ENCODE measurements at regions not wholly inside any gene's neighbourhood (a gene's known extent, or its start where the extent isn't known, plus 50 kb on each side); places are given as distances from the start of the nearest gene placed in this dataset.

DNA sequence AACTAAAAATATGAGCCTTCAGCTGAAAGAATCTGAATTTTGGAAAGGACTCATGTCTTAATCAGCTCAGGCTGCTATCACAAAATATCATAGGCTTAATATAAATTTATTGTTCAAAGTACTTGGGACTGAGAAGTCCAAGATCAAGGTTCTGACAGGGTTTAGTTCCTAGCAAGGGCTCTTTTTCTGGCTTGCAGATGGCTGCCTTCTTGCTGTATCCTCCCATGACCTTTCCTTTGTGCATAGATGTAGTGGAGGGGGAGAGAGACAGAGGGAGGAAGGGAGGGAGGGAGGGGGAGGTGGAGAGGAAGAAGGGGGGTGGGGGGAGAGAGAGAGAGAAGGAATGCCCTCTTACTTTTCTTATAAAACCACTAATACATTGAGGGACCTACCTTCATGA is 306.8 kb upstream of the DDI1 start:
- Mint-ChIP-seq H3K4me3 (no peak overlapping the region), H3K36me3 (no peaks in the 10 kb centered on the region), H3K27ac (no peak overlapping the region), H3K4me1 (peaks cover 0 to 9% of the 10 kb centered on the region in 2 donors), H3K9me3 (peaks cover 2 to 4% of the 10 kb centered on the region in 2 donors), H3K27me3 (ENCODE audit: low read depth in 2 of 2) (peaks cover 0 to 4% of the 10 kb centered on the region in 2 donors)
- intact Hi-C loops (cut with micrococcal nuclease), result no loop called here
- TF ChIP-seq, protein P1, sequence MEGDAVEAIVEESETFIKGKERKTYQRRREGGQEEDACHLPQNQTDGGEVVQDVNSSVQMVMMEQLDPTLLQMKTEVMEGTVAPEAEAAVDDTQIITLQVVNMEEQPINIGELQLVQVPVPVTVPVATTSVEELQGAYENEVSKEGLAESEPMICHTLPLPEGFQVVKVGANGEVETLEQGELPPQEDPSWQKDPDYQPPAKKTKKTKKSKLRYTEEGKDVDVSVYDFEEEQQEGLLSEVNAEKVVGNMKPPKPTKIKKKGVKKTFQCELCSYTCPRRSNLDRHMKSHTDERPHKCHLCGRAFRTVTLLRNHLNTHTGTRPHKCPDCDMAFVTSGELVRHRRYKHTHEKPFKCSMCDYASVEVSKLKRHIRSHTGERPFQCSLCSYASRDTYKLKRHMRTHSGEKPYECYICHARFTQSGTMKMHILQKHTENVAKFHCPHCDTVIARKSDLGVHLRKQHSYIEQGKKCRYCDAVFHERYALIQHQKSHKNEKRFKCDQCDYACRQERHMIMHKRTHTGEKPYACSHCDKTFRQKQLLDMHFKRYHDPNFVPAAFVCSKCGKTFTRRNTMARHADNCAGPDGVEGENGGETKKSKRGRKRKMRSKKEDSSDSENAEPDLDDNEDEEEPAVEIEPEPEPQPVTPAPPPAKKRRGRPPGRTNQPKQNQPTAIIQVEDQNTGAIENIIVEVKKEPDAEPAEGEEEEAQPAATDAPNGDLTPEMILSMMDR (IDR thresholded peaks at IDR 0.05), result no peak
- H3K36me3 ChIP-seq (ENCODE audit: control insufficient read depth, insufficient read depth, low read length), result no peaks in the 10 kb centered on the region
- peaks cover 1% of the 10 kb centered on the region for H3K4me1 ChIP-seq (ENCODE audit: control insufficient read depth, insufficient read depth, low read length)
- no peak for ATAC-seq
- H3K4me3 ChIP-seq (ENCODE audit: low read length), result no peak overlapping the region
- no peak for DNase-seq
- no peaks in the 10 kb centered on the region for H3K9me3 ChIP-seq (ENCODE audit: control insufficient read depth, insufficient read depth, low read length)
- H3K27ac ChIP-seq (ENCODE audit: low read length), result no peak overlapping the region
- no peaks in the 10 kb centered on the region for H3K27me3 ChIP-seq (ENCODE audit: control insufficient read depth, insufficient read depth, low read length)

DNA sequence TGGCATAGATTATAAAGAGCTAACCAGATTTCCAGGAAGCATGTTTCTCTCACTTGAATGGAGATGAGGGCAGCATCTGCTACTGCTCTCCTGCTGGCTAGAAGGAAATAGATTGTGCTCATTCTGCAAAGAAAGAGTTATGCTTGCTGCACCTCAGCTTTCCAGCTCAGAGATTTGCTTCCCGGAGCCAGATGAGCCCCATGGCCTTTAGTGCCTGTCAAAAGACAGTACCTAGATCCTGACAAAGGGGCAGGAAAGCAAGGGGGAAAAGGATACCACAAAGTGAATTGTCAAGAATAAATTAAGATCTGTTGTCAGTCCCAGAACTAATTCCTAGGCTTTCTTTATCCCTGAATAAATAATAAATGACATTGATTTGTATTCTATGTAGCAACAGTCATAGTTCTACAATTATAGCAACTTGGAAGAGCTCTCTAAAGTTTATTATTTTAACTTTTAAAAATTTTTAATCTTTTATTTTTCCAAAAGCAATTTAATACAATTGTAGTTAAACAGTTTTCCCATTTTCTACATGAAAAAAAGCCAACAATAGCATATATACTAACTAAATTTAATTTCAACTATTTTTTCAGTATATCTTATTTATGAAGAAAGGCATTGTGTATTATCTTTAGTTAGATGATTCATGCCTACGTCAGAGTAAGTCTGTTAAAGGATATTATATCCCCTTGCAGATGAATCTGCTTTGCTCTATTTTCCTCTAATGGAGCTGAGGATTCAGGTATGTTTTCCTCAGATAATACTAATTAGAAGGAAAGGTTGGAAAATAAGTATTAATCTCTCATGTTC is 306.1 kb upstream of the DDI1 start:
- Mint-ChIP-seq H3K4me1 (peaks cover 3 to 14% of the 10 kb centered on the region in 2 donors), H3K4me3 (no peak overlapping the region), H3K9me3 (peaks cover 2 to 4% of the 10 kb centered on the region in 2 donors), H3K27me3 (ENCODE audit: low read depth in 2 of 2) (peaks cover 0 to 4% of the 10 kb centered on the region in 2 donors), H3K36me3 (no peaks in the 10 kb centered on the region), H3K27ac (no peak overlapping the region)
- DNase-seq (no peak), ATAC-seq (no peak)
- H3K4me1 ChIP-seq (ENCODE audit: control insufficient read depth, insufficient read depth, low read length), result peaks cover 2% of the 10 kb centered on the region
- TF ChIP-seq, protein P1 (IDR thresholded peaks at IDR 0.05), result no peak
- intact Hi-C loops (cut with micrococcal nuclease), result no loop called here
- WGBS (ENCODE audit: insufficient coverage), result 52% methylated on average over 1 of the region's 2 CpGs
- H3K9me3 ChIP-seq (ENCODE audit: control insufficient read depth, insufficient read depth, low read length), result no peaks in the 10 kb centered on the region
- H3K27me3 ChIP-seq (ENCODE audit: control insufficient read depth, insufficient read depth, low read length), result no peaks in the 10 kb centered on the region
- H3K4me3 ChIP-seq (ENCODE audit: low read length), result no peak overlapping the region
- H3K27ac ChIP-seq (ENCODE audit: low read length), result no peak overlapping the region
- H3K36me3 ChIP-seq (ENCODE audit: control insufficient read depth, insufficient read depth, low read length), result no peaks in the 10 kb centered on the region

DNA sequence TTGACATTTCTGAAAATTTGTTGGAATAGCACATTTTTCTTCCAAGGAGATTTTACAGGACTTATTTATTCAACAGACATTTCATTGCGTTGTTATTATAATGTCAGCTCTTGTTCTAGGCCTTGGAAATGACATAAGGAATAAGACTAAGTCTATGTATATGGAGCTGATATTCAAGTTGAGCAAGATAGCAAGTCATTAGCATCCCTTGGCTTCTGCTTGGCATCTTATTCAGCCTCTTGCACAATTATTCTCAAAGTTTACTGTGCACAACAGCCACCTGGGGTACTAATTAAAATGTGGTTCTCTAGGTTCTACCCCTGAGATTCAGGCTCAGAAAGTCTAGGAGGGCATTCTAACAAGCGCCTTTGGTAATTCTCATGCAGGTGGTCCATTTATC is 304.8 kb upstream of the DDI1 start:
- Histone ChIP-seq H3K9me3 (ENCODE audit: control insufficient read depth, insufficient read depth, low read length) (no peaks in the 10 kb centered on the region), H3K27ac (ENCODE audit: low read length) (no peak overlapping the region), H3K4me1 (ENCODE audit: control insufficient read depth, insufficient read depth, low read length) (peaks cover 2% of the 10 kb centered on the region), H3K27me3 (ENCODE audit: control insufficient read depth, insufficient read depth, low read length) (no peaks in the 10 kb centered on the region), H3K4me3 (ENCODE audit: low read length) (no peak overlapping the region), H3K36me3 (ENCODE audit: control insufficient read depth, insufficient read depth, low read length) (no peaks in the 10 kb centered on the region)
- Mint-ChIP-seq H3K27me3 (ENCODE audit: low read depth in 2 of 2) (peaks cover 0 to 4% of the 10 kb centered on the region in 2 donors), H3K4me1 (peaks cover 15 to 26% of the 10 kb centered on the region in 2 donors), H3K36me3 (no peaks in the 10 kb centered on the region), H3K4me3 (no peak overlapping the region), H3K9me3 (peaks cover 0 to 4% of the 10 kb centered on the region in 2 donors), H3K27ac (no peak overlapping the region)
- intact Hi-C loops (cut with micrococcal nuclease), result no loop called here
- TF ChIP-seq, protein P1 (IDR thresholded peaks at IDR 0.05), result no peak
- ATAC-seq (no peak), DNase-seq (no peak)
- 95% methylated on average over 1 of the region's 2 CpGs for WGBS (ENCODE audit: insufficient coverage)

DNA sequence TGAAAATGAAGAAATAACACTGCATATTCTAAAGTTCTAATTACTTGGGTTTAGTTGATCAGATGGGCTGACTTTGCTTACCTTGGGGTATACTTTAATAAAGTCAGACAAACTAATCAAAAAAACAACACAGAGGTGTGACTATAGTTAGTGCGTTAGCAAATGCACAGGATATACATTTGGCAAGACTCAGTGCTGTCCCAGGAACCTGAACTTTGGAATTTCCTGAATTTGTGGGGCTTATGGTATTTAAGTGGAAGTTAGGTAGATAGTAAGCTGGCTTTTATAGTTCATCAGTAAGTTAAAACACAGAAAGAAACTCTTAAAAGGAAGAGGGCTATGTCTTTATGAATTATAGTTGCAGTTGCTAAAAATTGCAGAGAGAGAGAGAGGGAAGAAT is 302.6 kb upstream of the DDI1 start:
- intact Hi-C loops (cut with micrococcal nuclease), result no loop called here
- H3K27me3 Mint-ChIP-seq (ENCODE audit: low read depth in 2 of 2), result no peaks in the 10 kb centered on the region
- TF ChIP-seq, protein P1 (IDR thresholded peaks at IDR 0.05), result no peak
- ATAC-seq, result no peak
- WGBS (ENCODE audit: insufficient coverage), result 100% methylated on average over 1 of the region's 1 CpG
- H3K4me1 Mint-ChIP-seq, result peaks cover 22 to 34% of the 10 kb centered on the region in 2 donors
- Histone ChIP-seq H3K4me1 (ENCODE audit: control insufficient read depth, insufficient read depth, low read length) (peaks cover 2% of the 10 kb centered on the region), H3K4me3 (ENCODE audit: low read length) (no peak overlapping the region), H3K27ac (ENCODE audit: low read length) (no peak overlapping the region), H3K9me3 (ENCODE audit: control insufficient read depth, insufficient read depth, low read length) (no peaks in the 10 kb centered on the region), H3K36me3 (ENCODE audit: control insufficient read depth, insufficient read depth, low read length) (no peaks in the 10 kb centered on the region), H3K27me3 (ENCODE audit: control insufficient read depth, insufficient read depth, low read length) (no peaks in the 10 kb centered on the region)
- H3K4me3 Mint-ChIP-seq, result peak overlapping the region; percentile 2
- no peaks in the 10 kb centered on the region for H3K36me3 Mint-ChIP-seq
- H3K9me3 Mint-ChIP-seq, result no peaks in the 10 kb centered on the region
- DNase-seq, result no peak
- H3K27ac Mint-ChIP-seq, result no peak overlapping the region
